Uterus (tissue), 3 donors: ENCODE measurements at regions not wholly inside any gene's neighbourhood (a gene's known extent, or its start where the extent isn't known, plus 50 kb on each side); places are given as distances from the start of the nearest gene placed in this dataset.
"Not testable (repeated sequence)": the region's sequence is repeated elsewhere in the genome, so short reads cannot be mapped to it uniquely, and the experiment has no call there.

Source experiments
- DNase-seq, 2 donors: peaks; one replicate each; pipeline ENCODE4 v3.0.0-alpha.2; 2019 to 2020
- H3K27ac ChIP-seq, 2 donors: fragments of 200-600 bp; sonication (generic); 1 replicate in 1 of 2; 2 replicates in 1 of 2; pipeline ENCODE4 v1.5.1; 2016 to 2018
- H3K27me3 ChIP-seq, 2 donors: fragments of 200-600 bp; sonication (generic); one replicate each; pipeline ENCODE4 v1.5.1; 2018 to 2019; ENCODE audit warnings: control low read depth in 1 of 2
- H3K36me3 ChIP-seq, 2 donors: fragments of 200-600 bp; sonication (generic); one replicate each; pipeline ENCODE4 v1.5.1; 2019; ENCODE audit warnings: control low read depth in 1 of 2
- H3K4me1 ChIP-seq, 2 donors: fragments of 200-600 bp; sonication (generic); one replicate each; pipeline ENCODE4 v1.5.1; 2018 to 2019; ENCODE audit warnings: control low read depth in 1 of 2
- H3K4me3 ChIP-seq, 2 donors: fragments of 200-600 bp; sonication (generic); 1 replicate in 1 of 2; 2 replicates in 1 of 2; pipeline ENCODE4 v1.5.1; 2018 to 2019; ENCODE audit warnings: mild to moderate bottlenecking in 1 of 2
- H3K9me3 ChIP-seq, 2 donors: fragments of 200-600 bp; sonication (generic); one replicate each; pipeline ENCODE4 v1.5.1; 2019; ENCODE audit warnings: control low read depth in 1 of 2
- CTCF ChIP-seq, 4 experiments: fragments of 200-600 bp in 2 of 4; fragments of 450-650 bp in 2 of 4; sonication (generic) in 2 of 4; IDR thresholded peaks; one replicate each; pipeline ENCODE4 v1.5.1; 2016 to 2019; ENCODE audit warnings: antibody characterized with exemption in 4 of 4, mild to moderate bottlenecking in 2 of 4, moderate library complexity in 1 of 4
- POLR2A ChIP-seq, 2 donors: fragments of 450-650 bp; IDR thresholded peaks; one replicate each; pipeline ENCODE4 v1.6.1; 2016; ENCODE audit warnings: antibody characterized with exemption in 2 of 2, mild to moderate bottlenecking in 1 of 2, moderate library complexity in 1 of 2
- intact Hi-C: fragments of 100-400 bp; cut with DNase I; formaldehyde crosslinking; loops from one replicate; pipeline ENCODE4 v1.15.1; 2023; ENCODE audit warnings: low total_unique reads
- donor health status: DM: yes; HTN: yes; CAD: no.

- no peak for TF ChIP-seq POLR2A (IDR thresholded peaks at IDR 0.05)
- no peak for TF ChIP-seq CTCF (IDR thresholded peaks at IDR 0.05)
- H3K27ac ChIP-seq = peak overlapping the region in 1 of 2 donors; percentile 39
- H3K36me3 ChIP-seq = no peaks in the 10 kb centered on the region
- no peaks in the 10 kb centered on the region for H3K4me1 ChIP-seq
- DNase-seq = no peak
- no peaks in the 10 kb centered on the region for H3K27me3 ChIP-seq
- H3K4me3 ChIP-seq = peak overlapping the region in 1 of 2 donors; percentile 29
- intact Hi-C loops = no loop called here
- H3K9me3 ChIP-seq = no peaks in the 10 kb centered on the region
These were observed 77.2 kb upstream of the HES1 start for GRCh38 chr3:194058753-194059152.

- Histone ChIP-seq H3K36me3 (no peaks in the 10 kb centered on the region), H3K27ac (no peak overlapping the region), H3K4me1 (no peaks in the 10 kb centered on the region), H3K27me3 (no peaks in the 10 kb centered on the region), H3K4me3 (no peak overlapping the region), H3K9me3 (no peaks in the 10 kb centered on the region)
- intact Hi-C loops = no loop called here
- DNase-seq = no peak
- TF ChIP-seq POLR2A (IDR thresholded peaks at IDR 0.05) (no peak), CTCF (IDR thresholded peaks at IDR 0.05) (no peak)
These were observed 74.4 kb upstream of the HES1 start for GRCh38 chr3:194061421-194062030.

- intact Hi-C loops = no loop called here
- TF ChIP-seq POLR2A (IDR thresholded peaks at IDR 0.05) (no peak), CTCF (IDR thresholded peaks at IDR 0.05) (no peak)
- Histone ChIP-seq H3K27ac (no peak overlapping the region), H3K4me3 (no peak overlapping the region), H3K9me3 (no peaks in the 10 kb centered on the region), H3K36me3 (no peaks in the 10 kb centered on the region), H3K27me3 (no peaks in the 10 kb centered on the region), H3K4me1 (no peaks in the 10 kb centered on the region)
- DNase-seq = no peak
These were observed 73.1 kb upstream of the HES1 start for GRCh38 chr3:194062830-194063229.

GRCh38 chr3:194064380-194065332 lies 71.3 kb upstream of the HES1 start:
- H3K36me3 ChIP-seq = no peaks in the 10 kb centered on the region
- DNase-seq = no peak
- no peaks in the 10 kb centered on the region for H3K4me1 ChIP-seq
- intact Hi-C loops = no loop called here
- TF ChIP-seq POLR2A (IDR thresholded peaks at IDR 0.05) (no peak), CTCF (IDR thresholded peaks at IDR 0.05) (no peak)
- H3K4me3 ChIP-seq = no peak overlapping the region
- H3K27me3 ChIP-seq = no peaks in the 10 kb centered on the region
- H3K9me3 ChIP-seq = peaks cover 0 to 3% of the 10 kb centered on the region in 2 donors
- H3K27ac ChIP-seq = no peak overlapping the region

GRCh38 chr3:194067327-194067726 lies 68.6 kb upstream of the HES1 start:
- H3K4me1 ChIP-seq, H3K27me3 ChIP-seq, H3K4me3 ChIP-seq, intact Hi-C loops, H3K36me3 ChIP-seq, H3K9me3 ChIP-seq, H3K27ac ChIP-seq, DNase-seq: not testable (repeated sequence)
